PC-9 (cell line): ENCODE measurements at regions not wholly inside any gene's neighbourhood (a gene's known extent, or its start where the extent isn't known, plus 50 kb on each side); places are given as distances from the start of the nearest gene placed in this dataset.
"Not testable (repeated sequence)": the region's sequence is repeated elsewhere in the genome, so short reads cannot be mapped to it uniquely, and the experiment has no call there.

Source experiments
- BruUV-seq: library from RNA; stranded (reverse); fragments of 400-500 nt; replicated peaks from 2 replicates; lab custom pipeline; 2021; lab: Mats Ljungman, UMichigan
- CTCF ChIA-PET: fragments of 300-600 bp; sonication (Branson Sonifier 250); formaldehyde crosslinking; loops from one replicate; lab custom pipeline; 2022; ENCODE audit warnings: antibody characterized with exemption; lab: Charles Lee
- POLR2A ChIA-PET: fragments of 300-600 bp; sonication (Branson Sonifier 250); formaldehyde crosslinking; loops from one replicate; lab custom pipeline; 2022; ENCODE audit warnings: antibody characterized with exemption; ENCODE audit not compliant: unreplicated experiment; lab: Charles Lee
- DNase-seq, 2 experiments: peaks; one replicate each; pipeline versions ENCODE4 v3.0.0 to v3.0.0-alpha.2; 2015 to 2022; ENCODE audit warnings: mixed read lengths in 1 of 2
- H2AFZ ChIP-seq: fragments of 200-600 bp; sonication (generic); 2 replicates; pipeline ENCODE4 v1.8.1; 2017; ENCODE audit warnings: antibody characterized with exemption
- H3F3A ChIP-seq: fragments of 200-600 bp; sonication (generic); 2 replicates; pipeline ENCODE4 v1.8.1; 2017; ENCODE audit warnings: antibody characterized with exemption, mild to moderate bottlenecking, low read depth; ENCODE audit not compliant: insufficient read depth
- H3K27ac ChIP-seq: fragments of 200-600 bp; sonication (generic); 2 replicates; pipeline ENCODE4 v1.6.1; 2016; ENCODE audit warnings: mixed run types
- H3K27me3 ChIP-seq: fragments of 200-600 bp; sonication (generic); 2 replicates; pipeline ENCODE4 v1.6.1; 2016; ENCODE audit warnings: low read depth, mixed run types; ENCODE audit not compliant: insufficient read depth
- H3K36me3 ChIP-seq: fragments of 200-600 bp; sonication (generic); 2 replicates; pipeline ENCODE4 v1.6.1; 2016; ENCODE audit warnings: low read depth, mixed run types
- H3K4me1 ChIP-seq: fragments of 200-600 bp; sonication (generic); replicated peaks from 2 replicates; pipeline ENCODE4 v1.6.1; 2016; ENCODE audit warnings: mixed run types; ENCODE audit not compliant: insufficient read depth
- H3K4me2 ChIP-seq: fragments of 200-600 bp; sonication (generic); 2 replicates; pipeline ENCODE4 v1.6.1; 2017; ENCODE audit warnings: mixed run types
- H3K4me3 ChIP-seq: fragments of 200-600 bp; sonication (generic); 2 replicates; pipeline ENCODE4 v1.6.1; 2016; ENCODE audit warnings: mixed run types
- H3K79me2 ChIP-seq: fragments of 200-600 bp; sonication (generic); 2 replicates; pipeline ENCODE4 v1.6.1; 2017; ENCODE audit warnings: low read depth, mixed run types
- H3K9me2 ChIP-seq: fragments of 200-600 bp; sonication (generic); 2 replicates; pipeline ENCODE4 v1.8.1; 2017; ENCODE audit warnings: mild to moderate bottlenecking; ENCODE audit not compliant: insufficient read depth
- H3K9me3 ChIP-seq: fragments of 200-600 bp; sonication (generic); 2 replicates; pipeline ENCODE4 v1.8.1; 2016; ENCODE audit warnings: low read depth; ENCODE audit not compliant: insufficient read depth
- H4K20me1 ChIP-seq: fragments of 200-600 bp; sonication (generic); 2 replicates; pipeline ENCODE4 v1.8.1; 2017; ENCODE audit not compliant: insufficient read depth
- CTCF ChIP-seq: fragments of 200-600 bp; sonication (generic); conservative IDR thresholded peaks from 2 replicates; pipeline ENCODE4 v1.6.1; 2017; ENCODE audit warnings: mixed run types, antibody characterized with exemption, mild to moderate bottlenecking, moderate library complexity
- EZH2 ChIP-seq: fragments of 200-600 bp; sonication (generic); IDR thresholded peaks from 2 replicates; pipeline ENCODE4 v1.8.0; 2017; ENCODE audit warnings: antibody characterized with exemption, low read depth
- intact Hi-C: fragments of 100-400 bp; cut with micrococcal nuclease; formaldehyde crosslinking; loops from one replicate; pipeline ENCODE4 v1.10.0; 2022; ENCODE audit not compliant: unreplicated experiment

GRCh38 chr7:84921154-84921553, 265.7 kb downstream of the SEMA3D start:
- TF ChIP-seq EZH2 (no peak), CTCF (no peak)
- Histone ChIP-seq H4K20me1 (no peaks in the 10 kb centered on the region), H3K36me3 (no peaks in the 10 kb centered on the region), H3F3A (no peaks in the 10 kb centered on the region), H2AFZ (no peak overlapping the region), H3K9me3 (no peaks in the 10 kb centered on the region; the same call in 1 of the 2 replicates), H3K4me1 (no peaks in the 10 kb centered on the region), H3K4me3 (no peak overlapping the region), H3K4me2 (no peak overlapping the region), H3K27me3 (no peaks in the 10 kb centered on the region), H3K9me2 (no peaks in the 10 kb centered on the region), H3K27ac (no peak overlapping the region), H3K79me2 (no peaks in the 10 kb centered on the region)
- intact Hi-C loops, result no loop called here
- POLR2A ChIA-PET, result no interaction called here
- no peak for DNase-seq
- CTCF ChIA-PET, result no interaction called here
- BruUV-seq, result no TSS peak

GRCh38 chr7:84916973-84917372, 269.9 kb downstream of the SEMA3D start:
- intact Hi-C loops, H3F3A ChIP-seq, H3K9me3 ChIP-seq, BruUV-seq, H3K9me2 ChIP-seq, H3K4me2 ChIP-seq, H3K27ac ChIP-seq, H2AFZ ChIP-seq, DNase-seq, H3K79me2 ChIP-seq, CTCF ChIA-PET, H3K4me1 ChIP-seq, H4K20me1 ChIP-seq, H3K36me3 ChIP-seq, H3K27me3 ChIP-seq, H3K4me3 ChIP-seq: not testable (repeated sequence)
- POLR2A ChIA-PET, result interaction anchor here (0.9 kb wide), 1 partner anchor 523 kb away, joined by 11 read pairs; no protein-coding TSS in a partner anchor

- TF ChIP-seq EZH2 (no peak), CTCF (no peak)
- Histone ChIP-seq H3F3A (no peaks in the 10 kb centered on the region), H3K4me3 (no peak overlapping the region), H3K36me3 (no peaks in the 10 kb centered on the region), H3K9me3 (no peaks in the 10 kb centered on the region; the same call in 1 of the 2 replicates), H3K9me2 (no peaks in the 10 kb centered on the region), H3K27ac (no peak overlapping the region), H3K79me2 (no peaks in the 10 kb centered on the region), H3K27me3 (no peaks in the 10 kb centered on the region), H3K4me2 (no peak overlapping the region), H2AFZ (no peak overlapping the region), H4K20me1 (no peaks in the 10 kb centered on the region), H3K4me1 (no peaks in the 10 kb centered on the region; the same call in 1 of the 2 replicates)
- CTCF ChIA-PET, result no interaction called here
- DNase-seq, result no peak
- intact Hi-C loops, result no loop called here
- BruUV-seq, result no TSS peak
- POLR2A ChIA-PET, result no interaction called here
Measured at GRCh38 chr7:84916161-84916560, 270.7 kb downstream of the SEMA3D start.

GRCh38 chr7:84914598-84914997, 272.3 kb downstream of the SEMA3D start:
- CTCF ChIA-PET, result no interaction called here
- Histone ChIP-seq H3K27me3 (no peaks in the 10 kb centered on the region), H2AFZ (no peak overlapping the region), H4K20me1 (no peaks in the 10 kb centered on the region), H3K27ac (no peak overlapping the region), H3K79me2 (no peaks in the 10 kb centered on the region), H3K9me3 (no peaks in the 10 kb centered on the region; the same call in 1 of the 2 replicates), H3F3A (no peaks in the 10 kb centered on the region), H3K4me2 (no peak overlapping the region), H3K4me1 (no peaks in the 10 kb centered on the region; the same call in 1 of the 2 replicates), H3K36me3 (no peaks in the 10 kb centered on the region), H3K9me2 (no peaks in the 10 kb centered on the region), H3K4me3 (no peak overlapping the region)
- POLR2A ChIA-PET, result no interaction called here
- TF ChIP-seq EZH2 (no peak), CTCF (no peak)
- BruUV-seq, result no TSS peak
- DNase-seq, result no peak
- intact Hi-C loops, result no loop called here
